IMR-90 (cell line): ENCODE measurements at regions not wholly inside any gene's neighbourhood (a gene's known extent, or its start where the extent isn't known, plus 50 kb on each side); places are given as distances from the start of the nearest gene placed in this dataset.

Experiments
- NFE2L2 ChIP-seq: fragments of 150-350 bp; IDR thresholded peaks from 2 replicates; pipeline ENCODE4 v1.6.1; 2016; ENCODE audit warnings: low read depth, mild to moderate bottlenecking, low read length
- USF2 ChIP-seq: fragments of 150-350 bp; IDR thresholded peaks from 2 replicates; pipeline ENCODE4 v1.6.1; 2017; ENCODE audit warnings: mild to moderate bottlenecking, antibody characterized with exemption, low read length, low read depth

- TF ChIP-seq USF2 (no peak), NFE2L2 (no peak)
These were observed 123.8 kb downstream of the GOSR1 start (continued) for GRCh38 chr17:30600830-30601494.
